ENCODE measurements at regions not wholly inside any gene's neighbourhood (a gene's known extent, or its start where the extent isn't known, plus 50 kb on each side); places are given as distances from the start of the nearest gene placed in this dataset.

GRCh38 chr15:70323111-70323851 is 225.6 kb upstream of the TLE3 start:
- no peaks in the 10 kb centered on the region for H3K4me1 ChIP-seq (replicated peaks in 1 of 2; ENCODE audit: control insufficient read depth in 2 of 2, insufficient read depth in 2 of 2, low read length in 2 of 2)
- WGBS (ENCODE audit: insufficient coverage, low coverage, missing lambda C conversion rate): 5% methylated on average over 11 of the region's 11 CpGs
- no TSS peak for BruUV-seq (replicated peaks)

More at GRCh38 chr15:70323111-70323851, 225.6 kb upstream of the TLE3 start:
- Histone ChIP-seq H3K79me2 (ENCODE audit: control insufficient read depth, insufficient read depth, low read length) (no peaks in the 10 kb centered on the region), H3K9ac (ENCODE audit: insufficient read depth in 1 of 2, low read depth in 2 of 2, low read length in 2 of 2) (0 out of 4 replicates have a peak overlapping the region, but pooled peaks of 1 of the 2 experiments have one; percentile 9), H3K27ac (ENCODE audit: extremely low read depth, low read depth, low read length) (no peak overlapping the region), H3K9me3 (replicated peaks; ENCODE audit: control insufficient read depth, insufficient read depth, low read depth, low read length) (no peaks in the 10 kb centered on the region), H3K27me3 (ENCODE audit: control insufficient read depth in 2 of 2, insufficient read depth in 2 of 2, low read length in 2 of 2) (peaks cover 9 to 52% of the 10 kb centered on the region in 2 experiments), H2AFZ (ENCODE audit: low read depth, low read length) (no peak overlapping the region), H4K20me1 (replicated peaks; ENCODE audit: control insufficient read depth, insufficient read depth, low read length) (no peaks in the 10 kb centered on the region; the same call in 1 of the 2 replicates), H3K9me1 (ENCODE audit: control insufficient read depth, insufficient read depth, low read length) (no peaks in the 10 kb centered on the region), H3K4me3 (no peak overlapping the region), H3K4me2 (ENCODE audit: insufficient read depth, low read length) (no peak overlapping the region), H3K36me3 (ENCODE audit: control insufficient read depth, insufficient read depth, low read length) (no peaks in the 10 kb centered on the region)
- in situ Hi-C loops (cut with MboI): no loop called here
- FAIRE-seq: no peak
- ChIA-PET POLR2A (no interaction called here), CTCF (ENCODE audit: low intra/inter-chr PET ratio) (no interaction called here)
- intact Hi-C loops (cut with micrococcal nuclease): no loop called here
- DNase-seq (ENCODE audit: extremely low read depth in 1 of 4, low spot score in 3 of 4): no peak
- ATAC-seq: no peak
- TF ChIP-seq CHD1 (IDR thresholded peaks at IDR 0.05; ENCODE audit: low read length): no peak
- TF ChIP-seq PCBP1 (IDR thresholded peaks at IDR 0.05; ENCODE audit: low read depth, low read length, poor library complexity, severe bottlenecking): no peak
- TF ChIP-seq FOXP1 (CRISPR knock-in tag; IDR thresholded peaks at IDR 0.05): no peak
- TF ChIP-seq, protein P1, sequence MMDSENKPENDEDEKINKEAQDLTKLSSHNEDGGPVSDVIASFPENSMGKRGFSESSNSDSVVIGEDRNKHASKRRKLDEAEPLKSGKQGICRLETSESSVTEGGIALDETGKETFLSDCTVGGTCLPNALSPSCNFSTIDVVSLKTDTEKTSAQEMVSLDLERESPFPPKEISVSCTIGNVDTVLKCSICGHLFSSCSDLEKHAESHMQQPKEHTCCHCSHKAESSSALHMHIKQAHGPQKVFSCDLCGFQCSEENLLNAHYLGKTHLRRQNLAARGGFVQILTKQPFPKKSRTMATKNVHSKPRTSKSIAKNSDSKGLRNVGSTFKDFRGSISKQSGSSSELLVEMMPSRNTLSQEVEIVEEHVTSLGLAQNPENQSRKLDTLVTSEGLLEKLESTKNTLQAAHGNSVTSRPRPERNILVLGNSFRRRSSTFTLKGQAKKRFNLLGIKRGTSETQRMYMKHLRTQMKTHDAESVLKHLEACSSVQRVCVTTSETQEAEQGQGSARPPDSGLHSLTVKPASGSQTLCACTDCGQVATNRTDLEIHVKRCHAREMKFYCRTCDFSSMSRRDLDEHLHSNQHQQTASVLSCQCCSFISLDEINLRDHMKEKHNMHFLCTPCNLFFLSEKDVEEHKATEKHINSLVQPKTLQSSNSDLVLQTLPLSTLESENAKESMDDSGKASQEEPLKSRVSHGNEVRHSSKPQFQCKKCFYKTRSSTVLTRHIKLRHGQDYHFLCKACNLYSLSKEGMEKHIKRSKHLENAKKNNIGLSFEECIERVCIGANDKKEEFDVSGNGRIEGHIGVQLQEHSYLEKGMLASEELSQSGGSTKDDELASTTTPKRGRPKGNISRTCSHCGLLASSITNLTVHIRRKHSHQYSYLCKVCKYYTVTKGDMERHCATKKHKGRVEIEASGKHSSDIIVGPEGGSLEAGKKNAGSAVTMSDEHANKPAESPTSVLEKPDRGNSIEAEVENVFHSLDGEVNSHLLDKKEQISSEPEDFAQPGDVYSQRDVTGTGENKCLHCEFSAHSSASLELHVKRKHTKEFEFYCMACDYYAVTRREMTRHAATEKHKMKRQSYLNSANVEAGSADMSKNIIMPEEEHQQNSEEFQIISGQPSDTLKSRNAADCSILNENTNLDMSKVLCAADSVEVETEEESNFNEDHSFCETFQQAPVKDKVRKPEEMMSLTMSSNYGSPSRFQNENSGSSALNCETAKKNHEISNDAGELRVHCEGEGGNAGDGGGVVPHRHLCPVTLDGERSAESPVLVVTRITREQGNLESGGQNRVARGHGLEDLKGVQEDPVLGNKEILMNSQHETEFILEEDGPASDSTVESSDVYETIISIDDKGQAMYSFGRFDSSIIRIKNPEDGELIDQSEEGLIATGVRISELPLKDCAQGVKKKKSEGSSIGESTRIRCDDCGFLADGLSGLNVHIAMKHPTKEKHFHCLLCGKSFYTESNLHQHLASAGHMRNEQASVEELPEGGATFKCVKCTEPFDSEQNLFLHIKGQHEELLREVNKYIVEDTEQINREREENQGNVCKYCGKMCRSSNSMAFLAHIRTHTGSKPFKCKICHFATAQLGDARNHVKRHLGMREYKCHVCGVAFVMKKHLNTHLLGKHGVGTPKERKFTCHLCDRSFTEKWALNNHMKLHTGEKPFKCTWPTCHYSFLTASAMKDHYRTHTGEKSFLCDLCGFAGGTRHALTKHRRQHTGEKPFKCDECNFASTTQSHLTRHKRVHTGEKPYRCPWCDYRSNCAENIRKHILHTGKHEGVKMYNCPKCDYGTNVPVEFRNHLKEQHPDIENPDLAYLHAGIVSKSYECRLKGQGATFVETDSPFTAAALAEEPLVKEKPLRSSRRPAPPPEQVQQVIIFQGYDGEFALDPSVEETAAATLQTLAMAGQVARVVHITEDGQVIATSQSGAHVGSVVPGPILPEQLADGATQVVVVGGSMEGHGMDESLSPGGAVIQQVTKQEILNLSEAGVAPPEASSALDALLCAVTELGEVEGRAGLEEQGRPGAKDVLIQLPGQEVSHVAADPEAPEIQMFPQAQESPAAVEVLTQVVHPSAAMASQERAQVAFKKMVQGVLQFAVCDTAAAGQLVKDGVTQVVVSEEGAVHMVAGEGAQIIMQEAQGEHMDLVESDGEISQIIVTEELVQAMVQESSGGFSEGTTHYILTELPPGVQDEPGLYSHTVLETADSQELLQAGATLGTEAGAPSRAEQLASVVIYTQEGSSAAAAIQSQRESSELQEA (IDR thresholded peaks at IDR 0.05; ENCODE audit: low read depth): no peak
- TF ChIP-seq KLF13 (tag; IDR thresholded peaks at IDR 0.05; ENCODE audit: borderline replicate concordance, low read depth): no peak
- no peak for TF ChIP-seq AFF1 (IDR thresholded peaks at IDR 0.05; ENCODE audit: low read depth in 1 of 2, partially characterized antibody in 2 of 2)
